ENCODE measurements at regions not wholly inside any gene's neighbourhood (a gene's known extent, or its start where the extent isn't known, plus 50 kb on each side); places are given as distances from the start of the nearest gene placed in this dataset.
"Not testable (repeated sequence)": the region's sequence is repeated elsewhere in the genome, so short reads cannot be mapped to it uniquely, and the experiment has no call there.

- no peak for DNase-seq (ENCODE audit: low spot score)
Observed at GRCh38 chr11:23457641-23458040, 597.4 kb upstream of the CCDC179 start.

DNA sequence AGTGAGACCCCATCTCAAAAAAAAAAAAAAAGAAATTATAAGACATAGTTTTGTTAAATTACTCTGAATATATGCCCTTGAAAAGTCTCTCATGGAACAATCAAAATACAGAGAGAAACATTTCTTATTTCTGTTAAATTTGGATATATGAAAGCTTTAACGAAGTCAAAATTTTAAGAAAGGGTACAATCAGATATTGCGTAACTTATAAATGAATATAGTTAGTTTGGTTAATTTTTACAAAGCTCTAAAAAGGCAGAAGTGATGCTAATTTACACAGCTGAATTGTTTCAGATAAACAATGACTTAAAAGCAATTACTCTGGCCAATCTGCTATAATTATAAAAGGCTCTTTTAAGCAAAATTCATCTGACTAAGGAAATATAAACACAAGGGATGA, 611.6 kb upstream of the CCDC179 start:
- no peak for DNase-seq (ENCODE audit: low spot score)

DNA sequence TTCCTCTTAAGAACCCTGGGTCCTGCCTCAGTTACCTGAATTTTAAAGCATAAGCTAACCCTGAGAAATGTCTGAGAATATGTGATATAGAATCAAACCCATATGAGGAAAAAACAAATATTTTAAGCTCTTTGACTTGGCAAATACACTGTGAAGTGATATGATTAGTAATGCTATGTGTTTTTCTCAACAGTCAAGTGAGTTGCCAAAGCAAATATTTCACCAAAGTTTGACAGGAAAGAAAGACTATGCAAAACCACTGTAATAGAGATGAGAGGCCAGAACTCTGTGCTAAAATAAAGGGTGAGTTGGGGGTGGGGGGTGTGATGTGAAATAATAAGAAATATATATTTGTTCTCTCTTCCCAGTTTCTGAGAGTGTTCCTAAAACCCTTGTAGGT, 613.5 kb upstream of the CCDC179 start:
- no peak for DNase-seq (ENCODE audit: low spot score)

GRCh38 chr11:23480736-23481135, 620.5 kb upstream of the CCDC179 start:
- no peak for DNase-seq (ENCODE audit: low spot score)

DNA sequence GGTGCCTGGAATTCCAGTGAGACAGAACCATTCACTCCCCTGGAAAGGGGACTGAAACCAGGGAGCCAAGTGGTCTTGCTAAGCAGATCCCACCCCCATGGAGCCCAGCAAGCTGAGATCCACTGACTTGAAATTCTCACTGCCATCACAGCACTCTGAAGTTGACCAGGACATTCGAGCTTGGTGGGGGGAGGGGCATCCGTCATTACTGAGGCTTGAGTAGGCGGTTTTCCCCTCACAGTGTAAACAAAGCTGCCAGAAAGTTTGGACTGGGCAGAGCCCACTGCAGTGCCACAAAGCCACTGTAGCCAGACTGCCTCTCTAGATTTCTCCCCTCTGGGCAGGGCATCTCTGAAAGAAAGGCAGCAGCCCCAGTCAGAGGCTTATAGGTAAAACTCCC, 623.9 kb upstream of the CCDC179 start:
- not testable (repeated sequence) for DNase-seq (ENCODE audit: low spot score)

DNA sequence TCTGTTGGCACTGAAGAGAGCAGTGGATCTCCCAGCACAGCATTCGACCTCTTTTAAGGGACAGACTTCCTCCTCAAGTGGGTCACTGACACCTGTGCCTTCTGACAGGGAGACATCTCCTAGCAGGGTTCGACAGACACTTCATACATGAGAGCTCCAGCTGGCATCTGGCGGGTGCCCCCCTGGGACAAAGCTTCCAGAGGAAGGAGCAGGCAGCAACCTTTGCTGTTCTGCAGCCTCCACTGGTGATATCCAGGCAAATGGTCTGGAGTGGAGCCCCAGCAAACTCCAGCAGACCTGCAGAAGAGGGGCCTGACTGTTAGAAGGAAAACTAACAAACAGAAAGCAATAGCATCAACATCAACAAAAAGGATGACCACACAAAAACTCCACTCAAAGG, 624.3 kb upstream of the CCDC179 start:
- DNase-seq (ENCODE audit: low spot score): not testable (repeated sequence)

DNA sequence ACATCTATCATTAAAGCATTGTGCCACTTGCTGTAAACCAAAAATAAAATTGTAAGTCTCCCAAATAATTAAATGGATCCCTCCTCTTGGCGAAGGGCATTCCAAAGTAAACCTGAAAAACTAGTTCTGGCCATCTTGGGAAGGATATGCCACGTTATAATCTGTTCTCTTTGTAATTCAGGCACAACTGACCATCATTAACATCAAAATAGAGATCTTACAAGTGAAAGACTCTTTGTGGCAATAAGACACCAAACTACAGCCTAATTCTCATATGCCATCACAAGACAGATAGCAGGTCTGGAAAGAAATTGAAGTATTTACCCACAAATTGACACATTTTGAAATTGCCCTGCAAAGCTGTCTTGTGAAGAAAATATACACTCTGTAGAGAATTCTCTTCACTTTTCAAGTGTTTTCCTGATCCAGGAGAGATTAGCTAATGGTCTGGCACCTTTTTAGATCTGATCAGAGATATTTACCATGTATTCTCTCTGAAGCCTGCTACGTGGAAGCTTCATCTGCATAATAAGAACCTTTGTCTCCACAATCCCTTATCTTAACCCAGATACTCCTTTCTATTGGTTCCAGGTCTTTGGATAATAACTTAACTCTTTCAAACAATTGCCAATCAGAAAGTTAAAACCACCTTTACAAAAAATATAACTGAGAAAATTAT, 630.4 kb upstream of the CCDC179 start:
- no peak for DNase-seq (ENCODE audit: low spot score)

DNA sequence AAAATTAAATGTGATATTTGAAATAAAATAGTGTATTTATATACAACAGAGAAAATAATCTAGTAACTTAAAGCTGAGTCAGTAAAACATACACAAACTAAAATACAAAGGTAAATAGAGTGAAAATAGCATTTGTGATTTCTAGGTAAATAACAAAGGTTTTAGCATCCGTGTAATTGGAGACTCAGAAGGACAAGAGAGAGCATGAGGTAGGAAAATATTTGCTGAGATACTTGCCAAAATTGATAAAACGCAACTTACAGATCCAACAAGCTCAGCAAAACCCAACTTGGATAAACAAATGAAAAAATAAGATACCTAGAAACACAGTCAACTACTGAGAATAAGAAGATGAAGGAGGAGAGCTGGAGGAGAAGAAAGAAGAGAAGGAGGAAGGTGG, 634.7 kb upstream of the CCDC179 start:
- DNase-seq (ENCODE audit: low spot score): no peak

GRCh38 chr11:23496340-23496739, 636.1 kb upstream of the CCDC179 start:
- DNase-seq (ENCODE audit: low spot score): no peak

DNA sequence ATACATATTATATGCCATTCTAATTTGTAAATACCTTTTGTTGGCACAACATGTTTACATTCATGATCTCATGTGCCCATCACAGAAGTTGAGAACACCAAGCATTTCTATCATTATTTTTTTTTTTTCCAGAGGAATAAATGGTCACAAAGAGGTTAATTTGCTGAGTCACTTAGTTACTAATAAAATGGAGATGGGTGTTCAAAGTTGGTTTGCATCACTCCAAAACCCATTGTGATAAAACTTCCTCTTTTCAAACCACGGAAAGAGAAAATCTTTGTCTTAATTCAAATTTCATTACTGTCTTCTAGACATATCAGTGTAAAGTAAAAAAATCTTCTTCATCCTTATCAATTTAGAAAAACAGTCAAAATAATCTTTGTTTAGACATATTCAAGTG, 636.8 kb upstream of the CCDC179 start:
- DNase-seq (ENCODE audit: low spot score): no peak

GRCh38 chr11:23502389-23502788, 642.1 kb upstream of the CCDC179 start:
- no peak for DNase-seq (ENCODE audit: low spot score)

GRCh38 chr11:23502826-23503225, 642.6 kb upstream of the CCDC179 start:
- no peak for DNase-seq (ENCODE audit: low spot score)

DNA sequence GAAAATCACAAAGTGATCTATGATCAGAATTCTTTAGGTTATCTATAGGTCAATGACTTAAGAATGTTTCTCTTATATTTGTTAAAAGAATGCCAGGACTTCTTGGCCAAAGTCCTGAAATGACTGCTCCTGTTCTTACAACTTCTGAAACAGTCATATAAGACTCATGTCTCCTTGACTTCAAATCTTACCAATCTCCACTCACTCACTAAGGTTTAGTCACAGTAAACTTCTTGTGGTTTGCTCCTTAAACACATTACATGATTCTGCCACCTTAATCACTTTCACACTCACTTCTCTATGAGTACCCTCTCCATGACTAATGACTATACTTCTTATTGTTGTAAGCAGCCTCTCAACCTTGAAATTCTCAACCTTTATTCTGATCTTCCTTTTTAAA, 648.7 kb upstream of the CCDC179 start:
- DNase-seq (ENCODE audit: low spot score): no peak

DNA sequence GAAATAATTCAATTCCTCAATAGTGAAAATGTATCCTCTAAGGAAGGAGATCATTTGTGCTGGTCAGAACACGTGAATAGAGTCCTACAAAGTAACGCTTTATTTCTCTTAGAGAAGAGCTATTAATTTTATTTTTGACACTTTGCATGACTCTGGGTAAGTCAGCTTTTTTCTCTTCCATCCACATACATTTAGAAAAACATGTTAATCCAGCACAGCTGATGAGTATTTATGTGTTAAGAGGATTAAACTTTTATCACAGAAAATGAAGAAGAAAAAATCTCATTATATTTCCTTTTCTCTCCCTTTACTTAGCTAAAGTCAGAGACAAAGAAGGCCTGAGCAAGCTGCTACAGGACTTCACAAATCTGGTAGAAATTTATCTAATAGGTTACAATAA, 649.5 kb upstream of the CCDC179 start:
- no peak for DNase-seq (ENCODE audit: low spot score)

DNA sequence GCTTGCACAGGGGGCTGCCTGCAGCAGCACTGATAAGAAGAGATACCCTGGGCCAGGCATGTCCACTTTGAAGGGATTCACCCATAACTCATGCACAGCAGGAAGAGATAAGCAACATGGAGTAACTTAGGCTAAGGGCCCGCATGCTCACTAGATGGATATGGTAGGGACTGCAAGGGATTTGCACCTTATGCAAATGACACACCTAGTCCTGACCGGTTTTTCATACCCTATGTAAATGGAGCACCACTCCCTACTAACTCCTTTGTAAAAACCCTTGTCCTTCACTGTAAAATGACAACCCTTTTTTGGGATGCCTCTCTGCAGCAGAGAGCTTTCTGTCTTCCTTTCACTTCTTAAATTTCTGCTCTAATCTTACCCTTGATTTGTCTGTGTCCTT, 658.9 kb upstream of the CCDC179 start:
- no peak for DNase-seq (ENCODE audit: low spot score)

GRCh38 chr11:23520226-23520960, 660.1 kb upstream of the CCDC179 start:
- no peak for DNase-seq (ENCODE audit: low spot score)

DNA sequence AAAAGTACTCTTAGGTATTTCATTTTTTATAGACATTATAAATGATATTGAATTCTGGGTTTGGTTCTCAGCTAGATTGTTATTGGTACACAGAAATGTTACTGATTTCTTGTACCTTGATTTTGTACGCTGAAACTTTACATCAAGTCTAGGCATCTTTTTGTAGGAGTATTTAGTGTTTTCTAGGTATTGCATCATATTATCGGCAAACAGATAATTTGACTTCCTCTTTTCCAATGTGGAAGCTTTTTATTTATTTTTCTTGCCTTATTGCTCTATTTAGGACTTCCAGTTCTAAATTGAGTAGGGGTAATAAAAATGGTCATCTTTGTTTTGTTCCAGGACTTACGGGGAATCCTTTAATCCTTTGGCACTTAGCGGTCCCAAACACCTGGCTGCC, 676.6 kb upstream of the CCDC179 start:
- DNase-seq (ENCODE audit: low spot score): no peak

GRCh38 chr11:23539556-23539955, 679.3 kb upstream of the CCDC179 start:
- DNase-seq (ENCODE audit: low spot score): no peak

- no peak for DNase-seq (ENCODE audit: low spot score)
Observed at GRCh38 chr11:23540101-23540561, 679.9 kb upstream of the CCDC179 start.

DNA sequence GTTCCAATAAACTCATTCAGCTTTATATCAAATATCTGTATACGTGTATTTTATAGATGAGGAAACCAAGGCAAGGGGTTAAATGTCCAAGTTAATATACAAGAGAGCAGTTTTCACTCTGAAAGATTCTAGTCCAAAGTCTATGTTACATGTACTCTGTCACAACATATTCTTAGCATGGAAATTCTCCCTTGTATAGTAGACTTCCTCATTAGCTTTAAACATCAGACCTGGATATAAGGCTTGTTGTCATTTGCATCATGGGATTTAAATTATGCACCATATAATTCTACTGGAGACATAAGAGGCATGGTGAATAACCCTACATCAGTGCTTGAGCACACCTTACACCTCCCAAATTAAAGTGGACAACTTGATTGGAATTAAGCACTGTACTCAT, 681.9 kb upstream of the CCDC179 start:
- DNase-seq (ENCODE audit: low spot score): no peak

GRCh38 chr11:23542816-23543215, 682.5 kb upstream of the CCDC179 start:
- no peak for DNase-seq (ENCODE audit: low spot score)

- DNase-seq (ENCODE audit: low spot score): no peak
Observed at GRCh38 chr11:23543651-23544222, 683.5 kb upstream of the CCDC179 start.

DNA sequence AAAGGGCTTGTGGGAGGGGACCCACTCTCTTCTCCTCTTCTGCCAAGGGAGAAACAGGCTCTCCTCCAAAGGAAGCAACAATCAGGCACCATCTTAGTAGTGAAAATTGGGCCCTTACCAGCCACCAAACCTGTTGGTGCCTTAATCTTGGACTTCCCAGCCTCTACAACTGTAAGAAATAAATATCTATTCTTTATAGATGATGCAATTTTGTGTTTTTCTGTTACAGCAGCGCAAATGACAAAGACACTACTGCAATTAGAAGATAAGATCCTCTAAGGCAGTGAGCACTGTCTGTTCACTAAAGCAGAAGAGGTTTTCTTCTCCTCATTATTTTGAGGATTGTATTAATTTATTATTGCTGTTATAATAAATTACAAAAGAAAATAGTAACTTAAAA, 691.4 kb upstream of the CCDC179 start:
- no peak for DNase-seq (ENCODE audit: low spot score)

All from mucosa of gallbladder (tissue), 1 donor.